ENCODE measurements at regions not wholly inside any gene's neighbourhood (a gene's known extent, or its start where the extent isn't known, plus 50 kb on each side); places are given as distances from the start of the nearest gene placed in this dataset.

DNA sequence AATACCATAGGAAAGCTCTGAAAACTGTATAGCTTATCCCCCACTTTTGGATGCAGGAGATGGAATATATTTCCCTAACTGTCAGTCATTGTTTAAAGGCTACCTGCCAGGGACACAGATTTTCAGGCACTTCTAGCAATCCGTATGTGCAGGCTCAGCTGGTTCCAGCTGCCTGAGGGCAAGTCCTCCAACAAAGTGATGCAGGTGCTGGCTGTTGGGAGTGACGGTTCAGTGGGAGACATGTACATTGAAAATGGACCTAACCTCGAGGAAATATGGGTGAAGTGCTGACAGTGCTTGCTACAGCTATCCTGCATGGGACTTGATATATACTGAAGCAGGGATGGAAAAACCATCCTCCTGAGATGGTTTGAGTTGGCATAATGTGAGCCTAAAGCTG lies 153.1 kb upstream of the GAP43 start:
- TF ChIP-seq POLR2AphosphoS5 (IDR thresholded peaks at IDR 0.05) (no peak), CTCF (IDR thresholded peaks at IDR 0.05) (no peak), EP300 (IDR thresholded peaks at IDR 0.05) (no peak)
